ENCODE measurements at regions not wholly inside any gene's neighbourhood (a gene's known extent, or its start where the extent isn't known, plus 50 kb on each side); places are given as distances from the start of the nearest gene placed in this dataset.

GRCh38 chr3:187801152-187801551 is 55.9 kb upstream of the BCL6 start:
- TF ChIP-seq EZH2 (IDR thresholded peaks at IDR 0.05; ENCODE audit: low read depth), result no peak
- TF ChIP-seq CTCF (conservative IDR thresholded peaks at IDR 0.05), result no peak

All from PC-9 (cell line).